BLaER1 treated with 17β-estradiol and CSF1 and Interleukin-3, amounts not matched to agents 10 nM and 100 nM (cell line): ENCODE measurements at regions not wholly inside any gene's neighbourhood (a gene's known extent, or its start where the extent isn't known, plus 50 kb on each side); places are given as distances from the start of the nearest gene placed in this dataset.

ENCODE experiments used
- H3K27ac ChIP-seq, 11 experiments: shearing (Covaris generic); formaldehyde crosslinking; 2 replicates each; pipeline ENCODE4 v1.8.1; 2022
- H3K27me3 ChIP-seq, 11 experiments: shearing (Covaris generic); formaldehyde crosslinking; 2 replicates each; pipeline ENCODE4 v1.8.1; 2022
- H3K36me3 ChIP-seq, 11 experiments: shearing (Covaris generic); formaldehyde crosslinking; 2 replicates each; pipeline ENCODE4 v1.8.1; 2022
- H3K4me1 ChIP-seq, 10 experiments: shearing (Covaris generic); formaldehyde crosslinking; 2 replicates each; pipeline ENCODE4 v1.8.1; 2022
- H3K4me2 ChIP-seq, 11 experiments: shearing (Covaris generic); formaldehyde crosslinking; 2 replicates each; pipeline ENCODE4 v1.8.1; 2022
- H3K4me3 ChIP-seq, 10 experiments: shearing (Covaris generic); formaldehyde crosslinking; 2 replicates each; pipeline ENCODE4 v1.8.1; 2022
- H3K9ac ChIP-seq, 11 experiments: shearing (Covaris generic); formaldehyde crosslinking; 2 replicates each; pipeline ENCODE4 v1.8.1; 2022
- H3K9me3 ChIP-seq, 11 experiments: shearing (Covaris generic); formaldehyde crosslinking; replicated peaks in 1 of 11; 2 replicates each; pipeline ENCODE4 v1.8.1; 2022
- H4K20me1 ChIP-seq, 11 experiments: shearing (Covaris generic); formaldehyde crosslinking; 2 replicates each; pipeline ENCODE4 v1.8.1; 2022
- Cebpa-rat ChIP-seq, 11 experiments: shearing (Covaris generic); IDR thresholded peaks; 2 replicates each; pipeline ENCODE4 v1.8.1; 2022

- Histone ChIP-seq H3K4me2 (peak overlapping the region in 4 of 11 experiments; percentile 54 to 65 (median 56); a peak in 6 of 22 replicates), H3K27me3 (no peaks in the 10 kb centered on the region), H3K4me1 (peaks cover 12 to 46% (median 19%) of the 10 kb centered on the region in 10 experiments), H3K4me3 (no peak overlapping the region), H3K36me3 (peaks cover 0 to 8% (median 0%) of the 10 kb centered on the region in 11 experiments; a peak in 2 of 22 replicates), H3K27ac (peak overlapping the region in 5 of 11 experiments; percentile 7 to 43 (median 12); a peak in 5 of 22 replicates), H4K20me1 (no peaks in the 10 kb centered on the region), H3K9me3 (peaks cover 10 to 69% (median 22%) of the 10 kb centered on the region in 11 experiments), H3K9ac (no peak overlapping the region)
- TF ChIP-seq Cebpa-rat (IDR thresholded peaks at IDR 0.05) = no peak
Observed at GRCh38 chr2:37816036-37816435, 109.1 kb upstream of the RMDN2 start.

GRCh38 chr2:37816686-37817085 is 108.4 kb upstream of the RMDN2 start:
- H3K9ac ChIP-seq = no peak overlapping the region
- H3K4me2 ChIP-seq = peak overlapping the region in 10 of 11 experiments; percentile 16 to 65 (median 45); a peak in 18 of 22 replicates
- H3K36me3 ChIP-seq = peaks cover 0 to 14% (median 0%) of the 10 kb centered on the region in 11 experiments; a peak in 2 of 22 replicates
- no peaks in the 10 kb centered on the region for H3K27me3 ChIP-seq
- no peak for TF ChIP-seq Cebpa-rat (IDR thresholded peaks at IDR 0.05)
- peaks cover 12 to 53% (median 24%) of the 10 kb centered on the region in 10 experiments for H3K4me1 ChIP-seq
- peaks cover 17 to 76% (median 28%) of the 10 kb centered on the region in 11 experiments for H3K9me3 ChIP-seq
- peak overlapping the region in 6 of 11 experiments; percentile 1 to 43 (median 18); a peak in 6 of 22 replicates for H3K27ac ChIP-seq
- no peaks in the 10 kb centered on the region for H4K20me1 ChIP-seq
- H3K4me3 ChIP-seq = no peak overlapping the region

GRCh38 chr2:37819186-37819585 is 105.9 kb upstream of the RMDN2 start:
- H4K20me1 ChIP-seq = no peaks in the 10 kb centered on the region
- peak overlapping the region in 6 of 11 experiments; percentile 13 to 46 (median 28); a peak in 11 of 22 replicates for H3K4me2 ChIP-seq
- no peak overlapping the region for H3K4me3 ChIP-seq
- H3K4me1 ChIP-seq = peaks cover 32 to 78% (median 47%) of the 10 kb centered on the region in 10 experiments
- H3K27ac ChIP-seq = peak overlapping the region in 8 of 11 experiments; percentile 1 to 94 (median 39); a peak in 13 of 22 replicates
- H3K36me3 ChIP-seq = peaks cover 0 to 15% (median 0%) of the 10 kb centered on the region in 11 experiments; a peak in 2 of 22 replicates
- no peak overlapping the region; a peak in 1 of 22 replicates for H3K9ac ChIP-seq
- TF ChIP-seq Cebpa-rat (IDR thresholded peaks at IDR 0.05) = no peak
- peaks cover 17 to 74% (median 29%) of the 10 kb centered on the region in 11 experiments for H3K9me3 ChIP-seq
- H3K27me3 ChIP-seq = no peaks in the 10 kb centered on the region

- Histone ChIP-seq H3K4me2 (no peak overlapping the region; a peak in 1 of 22 replicates), H3K27me3 (no peaks in the 10 kb centered on the region), H3K36me3 (peaks cover 0 to 15% (median 0%) of the 10 kb centered on the region in 11 experiments; a peak in 2 of 22 replicates), H3K4me1 (peaks cover 35 to 91% (median 60%) of the 10 kb centered on the region in 10 experiments), H4K20me1 (no peaks in the 10 kb centered on the region), H3K27ac (peak overlapping the region in 9 of 11 experiments; percentile 87 to 94 (median 89); a peak in 18 of 22 replicates), H3K9me3 (peaks cover 17 to 74% (median 27%) of the 10 kb centered on the region in 11 experiments), H3K4me3 (peak overlapping the region in 1 of 10 experiments; percentile 13; a peak in 3 of 20 replicates), H3K9ac (no peak overlapping the region)
- TF ChIP-seq Cebpa-rat (IDR thresholded peaks at IDR 0.05) = 0 out of 22 replicates have a peak, but pooled peaks of 1 of the 11 experiments have one; percentile 26
Observed at GRCh38 chr2:37820471-37820986, 104.6 kb upstream of the RMDN2 start.

- H3K4me3 ChIP-seq = no peak overlapping the region
Observed at GRCh38 chr2:37825586-37825985, 99.5 kb upstream of the RMDN2 start.

GRCh38 chr2:37826611-37827010 is 98.5 kb upstream of the RMDN2 start:
- Histone ChIP-seq H3K9ac (peak overlapping the region in 2 of 11 experiments; percentile 18 to 76; a peak in 3 of 22 replicates), H3K9me3 (peaks cover under 1 to 47% (median 2%) of the 10 kb centered on the region in 11 experiments; a peak in 17 of 22 replicates), H3K4me2 (peak overlapping the region in 5 of 11 experiments; percentile 67 to 92 (median 77); a peak in 10 of 22 replicates), H3K36me3 (peaks cover 0 to 14% (median 0%) of the 10 kb centered on the region in 11 experiments; a peak in 1 of 22 replicates), H3K4me3 (peak overlapping the region in 1 of 10 experiments; percentile 5; a peak in 1 of 20 replicates), H3K4me1 (peaks cover 40 to 99% (median 86%) of the 10 kb centered on the region in 10 experiments), H3K27ac (peak overlapping the region in 8 of 11 experiments; percentile 87 to 94 (median 90); a peak in 14 of 22 replicates), H4K20me1 (no peaks in the 10 kb centered on the region), H3K27me3 (no peaks in the 10 kb centered on the region)
- TF ChIP-seq Cebpa-rat (IDR thresholded peaks at IDR 0.05) = no peak

More at GRCh38 chr2:37825586-37825985, 99.5 kb upstream of the RMDN2 start:
- H4K20me1 ChIP-seq = no peaks in the 10 kb centered on the region
- peaks cover 0 to 23% (median 0%) of the 10 kb centered on the region in 11 experiments; a peak in 2 of 22 replicates for H3K36me3 ChIP-seq
- H3K4me2 ChIP-seq = peak overlapping the region in 6 of 11 experiments; percentile 67 to 92 (median 76); a peak in 11 of 22 replicates
- H3K27ac ChIP-seq = peak overlapping the region; percentile 29 to 94 (median 88); a peak in 20 of 22 replicates
- H3K9me3 ChIP-seq = peaks cover 11 to 58% (median 12%) of the 10 kb centered on the region in 11 experiments
- H3K4me1 ChIP-seq = peaks cover 40 to 99% (median 81%) of the 10 kb centered on the region in 10 experiments
- no peak for TF ChIP-seq Cebpa-rat (IDR thresholded peaks at IDR 0.05)
- no peaks in the 10 kb centered on the region for H3K27me3 ChIP-seq
- peak overlapping the region in 4 of 11 experiments; percentile 28 to 76 (median 73); a peak in 5 of 22 replicates for H3K9ac ChIP-seq

GRCh38 chr2:37827455-37827854 is 97.6 kb upstream of the RMDN2 start:
- Histone ChIP-seq H3K4me1 (peaks cover 37 to 99% (median 90%) of the 10 kb centered on the region in 10 experiments), H3K4me2 (peak overlapping the region in 6 of 11 experiments; percentile 64 to 77 (median 68); a peak in 12 of 22 replicates), H3K27ac (peak overlapping the region in 10 of 11 experiments; percentile 31 to 94 (median 88); a peak in 18 of 22 replicates), H3K9me3 (peaks cover 0 to 45% (median 0%) of the 10 kb centered on the region in 11 experiments; a peak in 12 of 22 replicates), H3K9ac (peak overlapping the region in 2 of 11 experiments; percentile 45 to 67; a peak in 2 of 22 replicates), H4K20me1 (no peaks in the 10 kb centered on the region), H3K27me3 (no peaks in the 10 kb centered on the region), H3K4me3 (0 out of 20 replicates have a peak overlapping the region, but pooled peaks of 1 of the 10 experiments have one; percentile 37), H3K36me3 (peaks cover 0 to 12% (median 0%) of the 10 kb centered on the region in 11 experiments; a peak in 1 of 22 replicates)
- no peak for TF ChIP-seq Cebpa-rat (IDR thresholded peaks at IDR 0.05)

- H3K27ac ChIP-seq = peak overlapping the region; percentile 31 to 94 (median 88); a peak in 21 of 22 replicates
Observed at GRCh38 chr2:37827911-37828511, 97.1 kb upstream of the RMDN2 start.

More at GRCh38 chr2:37827911-37828511, 97.1 kb upstream of the RMDN2 start:
- H3K9ac ChIP-seq = peak overlapping the region in 4 of 11 experiments; percentile 33 to 73 (median 56); a peak in 5 of 22 replicates
- peaks cover 0 to 45% (median 0%) of the 10 kb centered on the region in 11 experiments; a peak in 12 of 22 replicates for H3K9me3 ChIP-seq
- peak overlapping the region in 2 of 10 experiments; percentile 15 to 37; a peak in 3 of 20 replicates for H3K4me3 ChIP-seq
- TF ChIP-seq Cebpa-rat (IDR thresholded peaks at IDR 0.05) = no peak
- peaks cover 32 to 99% (median 86%) of the 10 kb centered on the region in 10 experiments for H3K4me1 ChIP-seq
- no peaks in the 10 kb centered on the region for H4K20me1 ChIP-seq
- H3K36me3 ChIP-seq = peaks cover 0 to 12% (median 0%) of the 10 kb centered on the region in 11 experiments; a peak in 1 of 22 replicates
- H3K27me3 ChIP-seq = no peaks in the 10 kb centered on the region
- peak overlapping the region in 7 of 11 experiments; percentile 58 to 77 (median 67); a peak in 12 of 22 replicates for H3K4me2 ChIP-seq
